GM18873 (cell line): ENCODE measurements at regions not wholly inside any gene's neighbourhood (a gene's known extent, or its start where the extent isn't known, plus 50 kb on each side); places are given as distances from the start of the nearest gene placed in this dataset.

Experiments used
- ATAC-seq: cut with Tn5 transposase; IDR thresholded peaks from one replicate; pipeline ENCODE4 v1.9.1; 2021; ENCODE audit warnings: mild to moderate bottlenecking, moderate library complexity, moderate number of reproducible peaks; ENCODE audit not compliant: unreplicated experiment, low FRiP score

- ATAC-seq: no peak
Observed at GRCh38 chr17:79407385-79407784, 203.5 kb downstream of the RBFOX3 start.

GRCh38 chr17:79406316-79406715, 204.5 kb downstream of the RBFOX3 start:
- no peak for ATAC-seq

GRCh38 chr17:79405823-79406222, 205.0 kb downstream of the RBFOX3 start:
- ATAC-seq: no peak

- ATAC-seq: no peak
Observed at GRCh38 chr17:79404136-79404911, 206.5 kb downstream of the RBFOX3 start.

- ATAC-seq: no peak
Observed at GRCh38 chr17:79401704-79402674, 208.9 kb downstream of the RBFOX3 start.

- no peak for ATAC-seq
Observed at GRCh38 chr17:79400989-79401703, 209.7 kb downstream of the RBFOX3 start.

GRCh38 chr17:79399610-79400144, 211.2 kb downstream of the RBFOX3 start:
- no peak for ATAC-seq

- no peak for ATAC-seq
Observed at GRCh38 chr17:79398441-79398840, 212.4 kb downstream of the RBFOX3 start.

GRCh38 chr17:79396696-79397095, 214.2 kb downstream of the RBFOX3 start:
- ATAC-seq: no peak

- ATAC-seq: no peak
Observed at GRCh38 chr17:79395545-79395944, 215.3 kb downstream of the RBFOX3 start.

GRCh38 chr17:79395066-79395465, 215.8 kb downstream of the RBFOX3 start:
- ATAC-seq: no peak

GRCh38 chr17:79393358-79394052, 217.3 kb downstream of the RBFOX3 start:
- no peak for ATAC-seq

- ATAC-seq: no peak
Observed at GRCh38 chr17:79392598-79392997, 218.3 kb downstream of the RBFOX3 start.

- ATAC-seq: no peak
Observed at GRCh38 chr17:79391376-79392233, 219.2 kb downstream of the RBFOX3 start.

GRCh38 chr17:79389896-79390295, 221.0 kb downstream of the RBFOX3 start:
- no peak for ATAC-seq

GRCh38 chr17:79388556-79389295, 222.1 kb downstream of the RBFOX3 start:
- no peak for ATAC-seq

- no peak for ATAC-seq
Observed at GRCh38 chr17:79387783-79388182, 223.1 kb downstream of the RBFOX3 start.

GRCh38 chr17:79385962-79386563, 224.8 kb downstream of the RBFOX3 start:
- no peak for ATAC-seq
